HG02870 (cell line): ENCODE measurements at regions not wholly inside any gene's neighbourhood (a gene's known extent, or its start where the extent isn't known, plus 50 kb on each side); places are given as distances from the start of the nearest gene placed in this dataset.

Experiments
- ATAC-seq: cut with Tn5 transposase; IDR thresholded peaks from one replicate; pipeline ENCODE4 v1.9.1; 2021; ENCODE audit warnings: mild to moderate bottlenecking, moderate library complexity; ENCODE audit not compliant: unreplicated experiment

DNA sequence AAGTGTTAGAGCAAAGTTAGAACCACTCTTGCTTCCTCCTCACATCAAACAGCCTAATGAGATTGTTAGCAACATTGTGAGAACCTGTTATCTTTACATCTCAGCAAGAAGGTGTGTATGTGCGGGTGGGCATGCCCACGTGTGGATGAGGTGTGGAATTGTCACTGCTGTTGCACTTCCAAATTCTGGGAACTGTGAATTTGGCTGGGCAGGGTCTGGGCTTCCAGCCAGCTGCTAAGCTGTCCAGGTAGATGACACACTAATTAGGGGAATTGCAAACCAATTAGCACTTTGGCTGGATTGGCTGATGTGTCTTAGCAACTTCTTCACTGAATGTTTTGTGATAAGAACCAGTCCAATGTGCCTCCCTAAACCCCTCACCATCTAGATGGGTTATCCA lies 848.2 kb downstream of the DHX35 start:
- no peak for ATAC-seq

GRCh38 chr20:39808613-39809012 lies 846.5 kb downstream of the DHX35 start:
- ATAC-seq: no peak

DNA sequence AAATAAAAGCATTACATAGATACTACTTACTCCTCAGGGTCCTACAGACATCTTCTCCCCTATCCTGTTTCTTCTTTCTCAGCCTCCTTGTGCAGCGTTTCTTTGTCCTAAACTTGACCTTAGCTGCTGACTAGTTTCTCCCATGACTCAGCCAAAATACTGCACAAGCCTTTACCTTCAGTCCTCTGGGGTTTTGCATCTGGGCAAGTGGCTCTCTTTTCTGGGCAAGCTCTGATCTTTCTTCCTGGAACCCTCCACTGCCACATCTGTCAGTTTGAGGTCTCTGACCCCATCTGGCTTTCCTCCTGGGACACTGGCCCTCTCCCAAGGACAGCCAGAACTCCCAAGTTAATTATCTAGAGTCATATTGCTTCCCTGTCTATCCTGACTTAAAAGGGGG lies 838.4 kb downstream of the DHX35 start:
- ATAC-seq: peak; percentile 49

DNA sequence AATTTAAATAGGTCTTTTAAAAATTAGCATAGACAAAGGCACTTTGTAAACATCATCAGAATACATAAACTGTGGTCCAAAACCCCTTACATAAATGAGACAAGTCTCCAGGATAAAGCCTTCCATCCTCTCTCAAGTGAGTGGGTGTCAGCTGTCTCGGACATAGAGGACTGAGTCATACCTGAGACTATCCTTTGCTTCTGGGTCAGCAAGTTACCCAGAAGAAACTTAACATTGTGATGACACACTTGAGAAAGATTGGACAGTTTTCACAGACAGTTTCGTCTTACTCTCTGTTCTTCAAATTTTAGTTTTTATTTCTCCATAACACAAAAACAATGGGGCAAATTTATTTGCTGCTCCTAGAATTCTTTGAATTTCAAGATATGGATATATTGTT lies 838.0 kb downstream of the DHX35 start:
- ATAC-seq: peak; percentile 93

DNA sequence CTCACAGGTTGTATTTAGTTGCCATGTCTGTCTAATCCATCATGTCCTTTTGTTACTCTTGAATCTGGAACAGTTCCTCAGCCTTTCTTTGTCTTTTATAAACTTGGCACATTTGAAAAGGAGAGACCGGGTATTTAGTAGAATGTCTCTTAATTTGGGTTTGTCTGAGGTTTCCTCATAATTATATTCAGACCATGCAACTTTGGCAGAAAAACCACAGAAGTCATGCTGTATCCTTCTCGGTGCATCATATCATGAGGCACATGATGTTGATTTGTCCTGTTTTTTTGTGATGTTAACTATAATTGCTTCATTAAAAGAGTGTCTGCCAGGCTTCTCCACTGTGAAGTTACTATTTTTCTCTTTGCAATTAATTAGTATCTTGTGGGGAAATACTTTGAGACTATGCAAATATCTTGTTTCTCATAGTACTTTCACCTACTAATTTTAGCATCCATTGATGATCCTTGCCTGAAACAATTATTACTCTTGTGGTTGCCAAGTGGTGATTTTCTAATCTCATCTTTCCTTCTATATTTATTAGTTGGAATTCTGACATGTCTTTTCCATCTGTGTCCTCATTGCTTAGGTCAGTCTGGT lies 837.3 kb downstream of the DHX35 start:
- no peak for ATAC-seq

- no peak for ATAC-seq
These were observed 833.5 kb downstream of the DHX35 start for GRCh38 chr20:39795401-39796272.

- no peak for ATAC-seq
These were observed 830.2 kb downstream of the DHX35 start for GRCh38 chr20:39792334-39792733.

GRCh38 chr20:39789411-39789810 lies 827.3 kb downstream of the DHX35 start:
- no peak for ATAC-seq

DNA sequence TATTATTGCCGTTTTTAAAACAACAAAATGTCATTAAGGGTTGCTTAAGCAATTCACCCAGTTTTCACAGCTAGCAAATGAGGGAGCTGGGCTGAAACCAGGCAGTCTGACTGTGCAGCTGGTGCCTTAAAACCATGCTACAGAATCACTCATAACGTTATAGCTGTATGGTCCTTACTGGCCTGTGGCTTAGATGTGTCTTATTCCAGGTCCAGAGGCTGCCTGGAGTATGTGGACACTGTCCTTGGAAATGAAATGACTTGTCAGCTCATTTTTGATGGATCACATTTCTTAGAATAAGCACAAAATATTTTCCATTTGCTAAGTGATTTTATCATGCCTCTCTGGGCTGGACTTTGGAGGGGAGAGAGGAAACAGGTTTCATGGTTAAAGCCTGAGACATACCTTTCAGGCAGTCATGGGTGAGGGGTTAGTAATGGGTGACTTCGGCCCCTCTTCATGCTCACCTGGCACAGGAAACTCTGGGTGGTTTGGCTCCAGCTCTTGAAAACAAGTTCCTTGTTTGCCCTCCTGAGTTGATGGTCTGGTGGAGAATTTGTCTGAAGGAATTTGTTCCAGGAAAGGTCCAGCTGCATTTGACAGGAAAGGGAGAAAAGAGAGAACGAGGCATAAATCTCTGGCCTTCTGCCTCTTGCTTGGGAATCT lies 823.2 kb downstream of the DHX35 start:
- ATAC-seq: no peak

GRCh38 chr20:39784693-39785092 lies 822.5 kb downstream of the DHX35 start:
- ATAC-seq: no peak

GRCh38 chr20:39778847-39779604 lies 816.9 kb downstream of the DHX35 start:
- ATAC-seq: no peak

DNA sequence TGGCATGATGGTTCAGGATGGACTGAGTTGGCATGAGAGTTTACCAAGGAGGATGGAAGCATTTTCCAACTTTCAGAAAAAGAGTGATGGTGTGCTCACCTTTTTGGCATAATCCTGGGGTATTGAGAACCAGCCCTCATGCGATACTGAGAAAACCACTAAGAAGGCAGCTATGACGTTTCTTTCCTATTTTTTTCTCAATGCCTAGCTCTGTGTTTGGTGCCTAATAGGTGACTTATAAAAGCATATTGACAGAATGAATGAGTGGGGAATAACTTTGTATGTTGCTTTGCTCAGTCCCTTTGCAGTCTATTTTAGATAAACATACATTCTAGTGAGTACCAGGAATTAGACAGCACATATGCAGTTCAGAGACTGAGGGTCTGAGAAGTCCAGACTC lies 816.3 kb downstream of the DHX35 start:
- ATAC-seq: no peak

GRCh38 chr20:39777610-39778009 lies 815.5 kb downstream of the DHX35 start:
- no peak for ATAC-seq

DNA sequence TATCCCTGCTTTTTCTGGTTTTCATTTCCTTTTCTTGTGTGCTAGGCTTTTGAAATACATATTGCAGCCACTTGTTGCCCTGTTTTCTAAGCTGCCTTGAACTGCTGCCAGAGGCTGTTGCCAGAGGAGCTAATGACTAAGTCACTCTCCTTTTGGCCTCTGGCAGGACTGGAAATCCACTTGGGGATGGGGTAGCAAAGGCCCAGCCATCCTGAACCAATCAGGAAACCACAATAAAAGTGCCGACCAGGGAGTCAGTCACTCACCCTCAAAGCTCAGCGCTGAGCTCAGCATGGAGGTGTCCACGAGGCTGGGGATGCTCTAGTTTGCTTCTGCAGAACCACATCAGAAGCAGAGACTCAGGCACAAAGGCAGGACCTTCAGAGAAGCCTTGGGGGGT lies 813.0 kb downstream of the DHX35 start:
- ATAC-seq: no peak

DNA sequence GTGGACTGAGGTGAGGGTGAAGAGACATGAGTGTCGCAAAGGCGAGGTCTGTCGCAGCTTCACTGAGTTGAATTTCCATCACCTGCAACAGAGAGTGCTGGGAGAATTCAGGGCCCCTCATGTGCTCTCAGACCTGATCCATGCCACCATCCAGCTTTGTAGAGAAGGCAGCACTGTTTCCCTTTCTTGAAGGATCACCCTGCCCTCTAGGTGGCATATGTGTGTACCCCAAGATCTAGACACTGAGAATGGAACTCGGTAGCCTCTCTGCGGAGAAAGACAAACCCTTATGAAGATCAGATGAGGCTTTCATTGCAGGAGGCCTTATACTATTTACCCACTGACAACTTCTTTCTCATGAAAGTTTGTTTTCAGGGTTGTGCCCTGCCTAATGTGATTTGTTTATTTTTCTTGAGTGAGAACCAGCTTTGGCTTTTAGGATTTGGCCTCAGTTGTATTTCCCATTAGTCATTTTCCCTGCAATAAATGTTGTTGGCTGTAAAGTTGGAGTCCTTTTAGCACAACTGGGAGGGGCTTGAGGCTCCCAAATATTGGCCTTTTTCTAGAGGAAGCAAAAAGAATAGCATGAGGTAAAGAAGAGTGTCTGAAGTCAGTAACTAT lies 811.3 kb downstream of the DHX35 start:
- no peak for ATAC-seq

GRCh38 chr20:39767352-39767751 lies 805.2 kb downstream of the DHX35 start:
- no peak for ATAC-seq

DNA sequence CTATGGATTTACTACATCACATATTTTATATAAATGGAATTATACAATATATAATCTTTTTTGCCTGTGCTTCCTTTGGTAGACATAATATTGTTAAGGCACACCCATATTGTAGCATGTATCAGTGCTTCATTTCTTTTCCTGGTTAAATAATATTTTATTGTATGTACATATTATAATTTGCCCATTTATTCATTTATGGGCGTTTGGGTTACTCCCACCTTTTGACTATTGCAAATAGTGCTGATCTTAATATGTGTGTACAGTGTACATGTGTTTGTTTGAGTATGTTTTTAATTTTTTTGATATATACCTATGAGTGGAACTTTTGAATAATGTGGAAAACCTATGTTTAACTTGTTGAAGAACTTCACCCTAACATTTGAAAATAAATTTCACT lies 804.2 kb downstream of the DHX35 start:
- ATAC-seq: no peak

DNA sequence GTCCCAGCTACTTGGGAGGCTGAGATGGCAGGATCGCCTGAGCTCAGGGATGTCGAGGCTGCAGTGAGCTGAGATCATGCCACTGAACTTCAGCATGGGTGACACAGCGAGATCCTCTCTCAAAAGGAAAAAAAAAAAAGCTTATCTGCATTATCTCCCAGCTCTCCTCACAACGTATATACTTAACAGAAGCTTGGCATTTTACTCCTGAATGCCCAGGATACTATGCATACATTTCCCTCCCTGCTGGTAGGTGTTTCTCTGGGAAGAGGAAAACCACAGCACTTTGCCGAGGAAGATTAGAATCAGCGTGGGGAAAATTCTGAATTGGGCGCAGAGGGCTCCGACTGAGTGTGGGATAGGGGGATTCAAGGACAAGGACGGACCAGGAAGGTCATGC lies 800.6 kb downstream of the DHX35 start:
- no peak for ATAC-seq

DNA sequence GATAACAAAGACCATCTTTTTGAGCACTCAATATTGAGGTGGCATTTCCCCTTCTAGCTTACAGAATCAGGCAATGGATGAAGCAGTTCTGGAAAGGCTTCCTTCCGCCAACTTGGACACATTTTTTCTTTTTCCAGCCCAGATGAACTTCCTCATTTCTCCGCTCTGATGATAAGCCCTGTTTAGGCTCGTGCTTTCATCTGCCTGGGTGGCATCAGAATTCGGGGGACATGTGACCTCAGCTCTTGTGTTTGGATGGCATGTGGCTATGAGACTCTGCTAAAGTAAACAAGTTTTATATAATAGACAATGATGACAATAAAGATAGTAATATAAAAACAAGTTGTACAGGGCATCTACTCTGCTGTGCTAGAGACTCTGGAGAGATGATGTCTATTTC lies 796.7 kb downstream of the DHX35 start:
- no peak for ATAC-seq

DNA sequence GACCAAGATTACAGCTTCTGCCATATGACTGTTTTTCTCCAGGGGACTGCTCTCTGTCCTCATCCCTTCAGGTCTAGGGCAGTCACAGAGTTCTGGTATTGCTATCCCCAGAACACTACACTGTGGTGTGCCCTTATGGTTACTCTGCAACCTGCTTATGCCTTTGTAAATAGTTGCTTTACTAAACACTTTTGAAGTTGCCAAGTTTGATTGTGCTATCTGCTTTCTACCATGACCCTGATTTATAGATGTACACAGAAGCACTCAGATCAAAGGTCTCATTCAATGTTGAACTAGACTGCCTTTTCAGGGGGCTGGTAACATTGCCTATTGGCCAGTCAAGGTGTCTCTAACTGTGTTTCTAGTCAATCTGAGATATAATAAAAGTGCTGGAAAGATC lies 794.7 kb downstream of the DHX35 start:
- ATAC-seq: no peak

- no peak for ATAC-seq
These were observed 794.2 kb downstream of the DHX35 start for GRCh38 chr20:39756369-39756768.
